ENCODE measurements at regions not wholly inside any gene's neighbourhood (a gene's known extent, or its start where the extent isn't known, plus 50 kb on each side); places are given as distances from the start of the nearest gene placed in this dataset.
"Not testable (repeated sequence)": the region's sequence is repeated elsewhere in the genome, so short reads cannot be mapped to it uniquely, and the experiment has no call there.

DNA sequence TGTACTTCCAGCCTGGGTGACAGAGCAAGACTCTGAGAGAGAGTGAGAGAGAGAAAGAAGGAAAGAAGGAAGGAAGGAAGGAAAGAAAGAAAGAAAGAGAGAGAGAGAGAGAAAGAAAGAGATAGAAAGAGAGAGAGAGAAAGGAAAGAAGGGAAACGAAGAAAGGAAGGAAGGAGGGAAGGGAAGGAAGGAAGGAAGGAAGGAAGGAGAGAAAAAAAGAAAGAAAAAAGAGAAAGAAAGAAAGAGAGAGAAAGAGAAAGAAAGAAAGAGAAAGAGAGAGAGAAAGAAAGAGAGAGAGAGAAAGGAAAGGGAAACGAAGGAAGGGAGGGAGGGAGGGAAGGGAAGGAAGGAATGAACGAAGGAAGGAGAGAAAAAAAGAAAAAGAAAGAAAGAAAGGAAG is 238.6 kb downstream of the ASMT start:
- DNase-seq: no peak

DNA sequence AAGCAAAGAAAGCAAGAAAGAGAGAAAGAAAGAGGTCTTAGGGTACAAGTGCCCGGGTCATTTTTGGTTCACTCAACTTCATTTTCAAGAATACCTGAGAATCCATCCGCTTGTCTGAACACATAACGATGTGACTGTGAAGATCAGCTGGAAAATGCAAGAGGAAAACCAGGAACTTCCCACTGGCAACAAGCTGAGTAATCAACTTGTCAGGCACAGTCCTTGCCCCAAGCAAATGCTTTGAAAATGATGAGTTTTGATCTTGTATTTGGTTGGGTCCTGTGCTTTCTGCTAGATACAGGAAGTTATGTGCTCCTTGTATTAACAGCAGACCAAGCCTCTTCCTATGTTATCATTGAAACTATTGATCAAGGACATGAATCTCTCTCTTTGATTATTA is 239.1 kb downstream of the ASMT start:
- no peak for DNase-seq

DNA sequence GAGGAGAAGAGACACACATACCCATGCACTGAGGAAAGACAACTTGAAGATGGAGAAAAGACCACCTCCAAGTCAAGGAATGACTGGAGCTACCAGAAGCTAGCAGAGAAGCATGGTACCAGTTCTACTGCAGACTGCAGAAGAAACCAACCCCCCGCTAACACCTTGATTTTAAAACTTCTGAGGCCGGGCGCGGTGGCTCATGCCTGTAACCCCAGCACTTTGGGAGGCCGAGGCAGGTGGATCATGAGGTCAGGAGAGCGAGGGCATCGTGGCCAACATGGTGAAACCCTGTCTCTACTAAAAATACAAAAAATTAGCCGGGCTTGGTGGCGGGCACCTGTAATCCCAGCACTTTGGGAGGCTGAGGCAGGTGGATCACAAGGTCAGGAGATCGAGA is 240.0 kb downstream of the ASMT start:
- DNase-seq: not testable (repeated sequence)

DNA sequence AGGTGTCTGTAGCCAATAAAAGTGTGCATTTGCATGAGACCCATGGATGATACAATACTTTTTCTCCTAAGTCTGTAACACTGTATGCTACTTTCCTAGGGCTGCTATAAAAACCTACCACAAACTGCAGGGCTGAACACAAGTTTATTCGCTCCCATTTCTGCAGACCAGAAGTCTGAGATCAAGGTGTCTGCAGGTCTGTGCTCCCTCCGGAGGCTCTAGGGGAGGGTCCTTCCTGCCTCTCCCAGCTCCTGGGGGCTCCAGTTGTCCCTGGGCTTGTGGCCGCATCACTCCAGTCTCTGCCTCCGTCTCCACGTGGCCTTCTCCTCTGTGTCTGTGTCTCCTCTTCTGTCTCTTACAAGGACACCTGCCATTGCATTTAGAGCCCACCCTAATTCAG is 244.4 kb downstream of the ASMT start:
- DNase-seq: not testable (repeated sequence)

DNA sequence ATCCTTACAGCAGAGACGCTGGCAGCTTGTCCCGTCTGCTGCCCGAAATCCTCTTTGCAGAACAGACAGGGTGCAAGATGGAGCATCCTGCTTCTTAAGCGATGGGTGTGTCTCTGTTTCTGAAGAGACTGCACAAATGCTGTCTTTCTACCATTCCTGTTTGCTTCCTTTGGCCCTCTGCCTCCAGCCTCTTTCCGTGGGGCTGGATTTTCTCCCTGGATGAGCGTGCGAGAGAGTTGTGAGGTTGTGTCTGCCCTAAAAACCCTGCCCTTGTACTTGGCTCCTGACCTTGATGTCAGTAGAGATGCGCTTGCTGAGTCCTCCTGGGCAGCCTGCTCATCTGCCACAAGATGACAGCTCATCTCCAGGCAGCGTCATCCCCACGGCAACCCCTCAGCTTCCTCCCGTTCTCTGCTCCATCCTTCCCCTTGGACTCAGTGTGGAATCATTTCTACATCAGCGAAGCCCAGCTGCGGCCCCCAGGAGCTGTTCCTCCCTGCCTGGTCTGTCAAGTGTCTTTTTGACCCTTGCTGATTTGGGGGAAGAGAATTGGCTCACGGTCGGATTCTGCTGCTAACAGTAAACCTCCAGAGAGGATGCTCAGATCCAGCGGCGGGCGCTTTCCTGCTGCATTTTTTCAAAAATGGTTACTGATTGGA is 246.2 kb downstream of the ASMT start:
- no peak for DNase-seq

DNA sequence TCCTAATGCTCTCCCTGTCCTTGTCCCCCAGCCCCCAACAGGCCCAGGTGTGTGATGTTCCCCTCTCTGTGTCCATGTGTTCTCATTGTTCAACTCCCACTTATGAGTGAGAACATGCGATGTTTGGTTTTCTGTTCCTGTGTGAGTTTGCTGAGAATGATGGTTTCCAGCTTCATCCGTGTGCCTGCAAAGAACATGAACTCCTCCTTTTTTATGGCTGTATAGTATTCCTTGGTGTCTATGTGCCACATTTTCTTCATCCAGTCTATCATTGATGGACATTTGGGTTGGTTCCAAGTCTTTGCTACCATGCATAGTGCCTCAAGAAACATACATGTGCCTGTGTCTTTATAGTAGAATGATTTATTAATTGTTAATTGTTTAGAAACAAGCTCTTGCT is 249.1 kb downstream of the ASMT start:
- not testable (repeated sequence) for DNase-seq

DNA sequence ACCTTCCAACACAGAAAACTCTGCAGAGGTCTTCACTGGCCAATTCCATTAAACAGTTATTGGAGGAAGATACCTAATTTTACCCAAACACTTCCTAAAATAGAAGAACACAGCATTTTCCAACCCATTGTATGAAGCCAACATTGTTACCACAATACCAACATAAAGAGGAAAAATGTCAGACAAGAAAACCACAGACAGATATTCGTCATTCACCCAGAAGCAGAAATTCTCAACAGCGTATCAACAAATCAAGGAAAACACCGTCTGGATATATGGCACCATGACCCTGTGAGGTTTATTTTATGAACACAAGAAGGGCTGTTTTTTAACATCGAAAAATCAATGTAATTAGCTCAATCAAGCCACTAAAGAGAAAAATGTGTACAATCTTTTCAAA is 255.6 kb downstream of the ASMT start:
- DNase-seq: no peak

DNA sequence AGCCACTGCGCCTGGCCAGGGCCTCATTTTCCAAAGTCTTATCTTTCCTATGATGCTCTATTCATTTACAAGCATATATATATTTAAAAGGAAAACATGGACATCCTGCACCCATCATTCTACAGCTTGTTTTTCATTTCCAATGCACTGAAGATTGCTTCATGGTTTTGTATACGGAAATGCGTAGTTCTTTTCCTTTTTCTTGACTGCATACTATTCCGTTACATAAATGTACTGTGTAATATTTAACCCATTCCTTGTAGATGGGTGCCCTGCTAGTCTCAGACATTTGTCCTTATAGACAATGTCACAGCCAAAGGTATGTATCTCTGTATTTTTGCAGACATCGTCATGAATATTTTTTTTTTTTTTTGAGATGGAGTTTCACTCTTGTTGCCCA is 257.0 kb downstream of the ASMT start:
- DNase-seq: no peak

DNA sequence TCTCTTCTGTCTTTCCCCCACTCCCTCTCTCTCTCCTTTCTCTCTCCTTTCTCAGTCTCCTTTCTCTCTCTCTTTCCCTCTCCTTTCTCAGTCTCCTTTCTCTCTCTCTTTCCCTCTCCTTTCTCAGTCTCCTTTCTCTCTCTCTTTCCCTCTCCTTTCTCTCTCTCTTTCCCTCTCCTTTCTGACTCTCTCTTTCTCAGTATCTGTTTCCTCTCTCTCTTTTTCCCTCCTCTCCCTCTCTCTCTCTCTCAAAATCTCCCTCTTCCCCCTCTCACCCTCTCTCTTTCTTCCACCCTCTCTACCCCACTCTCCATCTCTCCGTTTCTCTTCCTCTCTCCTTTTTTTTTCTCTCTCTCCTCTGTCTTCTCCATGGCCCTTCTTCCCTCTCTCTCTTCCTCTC is 258.8 kb downstream of the ASMT start:
- no peak for DNase-seq

DNA sequence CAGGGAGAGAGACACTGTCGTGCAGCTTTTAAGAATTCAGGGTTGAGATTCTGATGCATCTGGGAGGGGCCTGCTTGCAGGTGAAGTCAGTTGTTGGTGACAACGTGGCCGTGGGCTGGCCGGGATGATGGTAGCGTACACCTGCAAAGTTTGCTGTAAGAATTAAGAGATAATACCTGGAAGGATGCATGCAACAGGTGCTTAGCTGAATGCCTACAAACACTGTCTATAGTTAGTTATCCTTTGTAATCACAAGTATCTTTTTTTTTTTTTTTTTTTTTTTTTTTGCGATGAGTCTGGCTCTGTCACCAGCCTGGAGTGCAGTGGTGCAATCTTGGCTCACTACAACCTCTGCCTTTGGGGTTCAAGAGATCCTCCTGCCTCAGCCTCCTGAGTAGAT is 259.6 kb downstream of the ASMT start:
- DNase-seq: no peak

DNA sequence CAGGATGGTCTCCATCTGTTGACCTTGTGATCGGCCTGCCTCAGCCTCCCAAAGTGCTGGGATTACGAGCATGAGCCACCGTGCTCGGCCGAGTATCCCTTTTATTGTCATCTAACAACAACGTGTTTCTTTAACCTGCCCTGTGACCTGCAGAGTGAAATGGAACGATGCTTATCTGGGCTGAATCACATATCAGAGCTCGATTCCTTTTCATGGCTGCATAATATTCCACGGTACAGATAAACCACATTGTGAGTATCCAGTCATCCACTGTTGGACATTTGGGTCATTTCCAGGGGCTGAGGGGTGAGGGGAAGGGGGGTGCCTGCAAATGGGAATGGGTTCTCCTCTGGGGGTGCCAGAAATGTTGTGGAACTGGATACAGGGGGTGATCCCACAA is 260.0 kb downstream of the ASMT start:
- DNase-seq: no peak

DNA sequence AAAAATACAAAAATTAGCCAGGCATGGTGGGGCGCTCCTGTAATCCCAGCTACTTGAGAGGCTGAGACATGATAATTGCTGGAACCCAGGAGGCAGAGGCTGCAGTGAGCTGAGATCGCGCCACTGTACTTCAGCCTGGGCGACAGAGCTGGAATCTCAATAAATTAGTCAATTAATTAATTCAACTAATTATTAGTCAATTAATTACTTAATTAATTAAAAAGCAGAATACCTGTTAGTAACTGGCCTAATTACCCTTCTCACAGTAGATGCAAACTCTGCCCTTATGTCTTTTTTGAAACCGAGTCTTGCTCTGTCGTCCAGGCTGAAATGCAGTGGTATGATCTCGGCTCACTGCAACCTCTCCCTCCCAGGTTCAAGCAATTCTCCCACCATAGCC is 261.2 kb downstream of the ASMT start:
- DNase-seq: no peak

DNA sequence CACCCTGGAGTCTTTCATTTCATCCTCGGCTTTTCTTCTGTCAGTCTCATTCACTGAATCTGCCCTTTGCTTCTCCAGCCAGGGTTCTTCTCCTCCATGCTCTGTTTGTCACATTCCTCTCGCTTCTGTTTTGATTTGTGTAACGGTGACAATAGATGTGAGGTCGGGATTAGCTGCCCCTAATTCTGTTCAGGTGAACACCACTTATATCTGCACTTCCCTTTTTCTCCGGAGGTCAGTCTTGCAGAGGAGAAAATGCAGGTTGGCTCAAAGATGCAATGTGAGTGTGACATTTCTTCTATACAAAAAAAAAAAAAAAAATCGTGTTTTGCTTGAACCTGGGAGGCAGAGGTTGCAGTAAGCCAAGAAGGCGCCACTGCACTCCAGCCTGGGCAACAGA is 262.9 kb downstream of the ASMT start:
- DNase-seq: no peak

DNA sequence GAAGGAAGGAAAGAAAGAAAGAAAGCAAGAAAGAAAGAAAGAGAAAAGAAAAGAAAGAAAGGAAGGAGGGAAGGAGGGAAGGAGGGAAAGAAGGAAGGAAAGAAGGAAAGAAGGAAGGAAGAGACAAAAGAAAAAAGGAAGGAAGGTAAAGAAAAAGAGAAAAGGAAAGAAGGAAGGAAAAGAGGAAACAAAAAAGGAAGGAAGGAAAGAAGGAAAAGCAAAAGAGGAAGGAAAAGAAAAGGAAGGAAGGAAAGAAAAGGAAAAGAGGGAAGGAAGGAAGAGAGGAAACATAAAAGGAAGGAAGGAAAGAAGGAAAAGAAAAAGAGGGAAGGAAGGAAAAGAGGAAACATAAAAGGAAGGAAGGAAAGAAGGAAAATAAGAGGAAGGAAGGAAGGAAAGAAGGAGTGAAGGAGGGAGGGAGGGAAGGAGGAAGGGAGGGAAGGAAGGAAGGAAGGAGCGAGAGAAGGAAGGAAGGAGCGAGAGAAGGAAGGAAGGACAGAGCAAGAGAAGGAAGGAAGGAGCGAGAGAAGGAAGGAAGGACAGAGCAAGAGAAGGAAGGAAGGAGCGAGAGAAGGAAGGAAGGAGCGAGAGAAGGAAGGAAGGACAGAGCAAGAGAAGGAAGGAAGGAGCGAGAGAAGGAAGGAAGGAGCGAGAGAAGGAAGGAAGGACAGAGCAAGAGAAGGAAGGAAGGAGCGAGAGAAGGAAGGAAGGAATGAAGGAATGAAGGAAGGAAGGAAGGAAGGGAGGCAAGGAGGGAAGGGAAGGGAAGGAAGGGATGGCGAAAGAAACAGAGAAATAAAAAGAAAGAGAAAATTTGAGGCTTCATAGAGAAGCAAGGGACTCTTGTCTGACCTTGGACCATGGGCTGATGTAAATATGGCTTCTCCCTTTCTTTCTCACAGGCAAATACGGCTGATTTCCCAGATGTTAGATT is 266.3 kb downstream of the ASMT start:
- DNase-seq: not testable (repeated sequence)

DNA sequence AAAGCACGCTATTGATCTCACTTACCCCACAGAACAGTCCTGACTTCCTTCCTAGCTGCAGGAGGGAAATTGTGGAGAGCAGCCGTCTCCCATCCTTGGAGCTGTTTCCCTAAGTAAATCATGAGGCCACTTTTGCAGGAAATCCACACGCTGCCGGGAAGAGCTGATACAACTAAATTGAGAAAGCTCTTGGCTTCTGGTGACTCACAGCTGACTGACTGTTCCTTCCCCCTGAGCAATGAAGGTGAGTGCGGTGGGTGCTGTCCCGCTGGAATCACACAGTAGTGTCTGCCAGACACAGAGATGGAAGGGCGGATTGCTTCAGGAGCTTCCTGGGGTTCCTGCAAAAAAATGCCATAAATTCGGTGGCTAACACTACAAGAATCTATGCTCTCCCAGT is 268.9 kb downstream of the ASMT start:
- no peak for DNase-seq

DNA sequence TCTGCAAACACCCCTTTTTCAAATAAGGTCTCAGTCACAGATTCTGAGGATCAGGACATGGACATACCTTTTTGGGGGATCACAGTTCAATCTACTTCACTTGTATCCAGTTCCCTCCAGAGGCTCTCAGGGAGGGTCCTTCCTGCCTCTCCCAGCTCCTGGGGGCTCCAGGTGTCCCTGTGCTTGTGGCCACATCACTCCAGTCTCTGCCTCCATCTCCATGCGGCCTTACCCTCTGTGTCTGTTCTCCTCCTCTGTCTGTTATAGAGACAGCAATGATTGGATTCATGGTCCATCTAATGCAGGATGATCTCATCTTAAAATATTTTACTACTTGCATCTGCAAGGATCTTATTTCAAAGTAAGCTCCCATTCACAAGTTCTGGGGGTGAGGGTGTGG is 269.6 kb downstream of the ASMT start:
- DNase-seq: no peak

DNA sequence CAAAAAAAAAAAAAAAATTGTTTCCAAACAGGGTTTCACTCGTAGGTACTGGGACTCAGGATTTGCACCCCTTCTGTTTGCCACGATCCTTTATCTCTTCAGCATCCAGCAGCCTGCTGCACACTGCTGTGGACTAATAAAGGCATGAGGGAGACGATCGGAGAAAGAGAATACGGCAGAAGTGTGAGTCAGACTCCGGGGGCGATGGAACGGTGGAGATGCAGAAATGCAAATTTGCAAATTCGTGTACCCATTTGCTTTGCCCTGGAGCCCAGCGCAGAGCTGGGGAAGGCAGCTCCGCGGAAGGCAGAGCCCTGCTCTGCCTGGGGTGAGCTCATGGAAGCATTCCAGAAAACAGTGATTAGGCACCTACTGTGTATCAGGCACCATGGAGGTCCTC is 270.3 kb downstream of the ASMT start:
- no peak for DNase-seq

DNA sequence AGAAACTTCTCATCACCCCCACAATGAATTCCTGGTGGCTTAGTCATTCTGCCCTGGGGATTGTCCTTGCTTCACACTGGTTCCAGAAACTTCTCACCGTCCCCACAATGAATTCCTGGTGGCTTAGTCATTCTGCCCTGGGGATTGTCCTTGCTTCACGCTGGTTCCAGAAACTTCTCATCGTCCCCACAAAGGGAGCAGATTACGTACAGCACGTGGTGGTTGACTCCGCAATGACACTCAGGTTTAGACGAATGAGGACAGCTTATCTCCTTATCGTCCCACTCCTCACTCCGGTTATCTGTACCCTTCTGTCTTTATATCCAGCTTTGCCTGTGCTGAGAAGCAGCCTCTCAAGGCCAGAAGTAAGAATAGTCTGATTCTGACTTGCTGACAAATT is 273.4 kb downstream of the ASMT start:
- DNase-seq: not testable (repeated sequence)

DNA sequence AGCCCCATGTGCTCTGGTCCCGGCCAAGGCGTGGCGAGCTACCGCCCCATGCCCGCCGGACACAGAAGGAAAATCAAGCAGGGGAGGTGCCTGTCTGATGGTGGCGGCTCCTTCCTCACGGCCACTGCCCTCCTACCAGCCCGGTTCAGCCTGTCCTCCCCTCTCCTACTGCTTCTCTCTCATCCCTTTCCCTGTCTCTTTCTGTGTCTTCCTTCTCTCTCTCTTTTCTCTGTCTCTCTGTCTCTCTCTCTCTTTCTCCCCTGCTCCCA is 279.1 kb downstream of the ASMT start:
- no peak for DNase-seq

DNA sequence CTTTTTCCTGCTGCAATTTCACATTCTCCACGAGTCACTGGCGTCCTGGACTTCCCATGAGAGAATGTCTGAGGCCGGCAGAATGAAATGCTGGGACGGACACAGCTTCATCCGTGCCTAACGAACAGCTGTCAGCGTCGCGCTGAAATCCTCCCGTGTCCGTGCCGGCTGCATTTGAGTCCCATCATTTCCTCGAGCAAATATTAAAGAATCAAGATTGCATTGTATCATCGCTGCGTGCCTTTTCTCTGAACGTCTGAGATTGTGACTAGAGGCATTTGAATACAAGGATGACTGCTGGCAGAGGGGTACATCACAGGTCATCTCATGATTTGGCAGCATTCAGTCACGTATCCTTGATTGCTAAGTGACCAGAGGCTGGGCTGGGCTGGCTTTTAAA is 279.9 kb downstream of the ASMT start:
- no peak for DNase-seq

DNA sequence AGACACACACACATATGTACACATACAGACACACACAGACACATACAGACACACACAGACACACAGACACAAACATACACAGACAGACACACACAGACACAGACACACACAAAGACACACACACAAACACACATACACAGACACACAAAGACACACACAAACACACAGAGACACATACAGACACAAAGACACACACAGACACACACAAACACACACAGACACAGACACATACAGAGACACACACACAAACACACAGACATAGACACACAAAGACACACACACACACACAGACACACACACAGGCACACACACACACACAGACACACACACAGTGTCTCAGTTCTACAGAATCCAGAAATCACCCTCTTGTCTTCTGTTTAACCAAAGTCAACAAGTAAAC is 280.7 kb downstream of the ASMT start:
- no peak for DNase-seq

DNA sequence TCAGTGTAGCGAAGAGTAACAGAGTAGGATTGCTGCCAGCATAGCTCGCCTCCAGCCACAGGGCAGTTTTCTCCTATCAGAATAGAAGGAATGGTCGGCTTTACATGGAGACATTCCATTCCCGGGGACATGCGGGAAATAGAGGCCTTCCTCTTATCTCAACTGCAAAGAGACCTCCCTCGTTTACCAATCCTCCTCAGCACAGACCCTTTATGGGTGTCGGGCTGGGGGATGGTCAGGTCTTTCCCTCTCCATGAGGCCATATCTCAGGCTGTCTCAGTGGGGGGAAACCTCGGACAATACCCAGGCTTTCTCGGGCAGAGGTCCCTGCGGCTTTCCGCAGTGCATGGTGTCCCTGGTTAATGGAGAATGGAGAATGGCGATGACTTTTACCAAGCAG is 285.0 kb downstream of the ASMT start:
- no peak for DNase-seq

DNA sequence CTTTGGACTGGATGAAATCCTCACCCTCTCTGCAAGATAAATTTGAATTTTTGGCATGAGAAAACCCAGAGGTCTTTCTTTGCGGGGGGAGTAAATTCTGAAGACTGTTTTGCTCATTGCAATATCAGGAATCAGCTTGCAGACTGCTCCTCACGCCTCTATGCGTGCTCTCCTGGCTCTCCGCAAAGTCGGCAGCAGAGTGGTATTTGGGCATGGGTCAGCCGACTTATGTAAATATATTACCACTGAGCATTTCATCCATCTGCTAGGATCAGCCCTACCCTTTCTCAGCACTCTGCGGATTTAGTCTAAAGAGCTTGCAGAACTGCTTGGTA is 288.0 kb downstream of the ASMT start:
- DNase-seq: no peak

DNA sequence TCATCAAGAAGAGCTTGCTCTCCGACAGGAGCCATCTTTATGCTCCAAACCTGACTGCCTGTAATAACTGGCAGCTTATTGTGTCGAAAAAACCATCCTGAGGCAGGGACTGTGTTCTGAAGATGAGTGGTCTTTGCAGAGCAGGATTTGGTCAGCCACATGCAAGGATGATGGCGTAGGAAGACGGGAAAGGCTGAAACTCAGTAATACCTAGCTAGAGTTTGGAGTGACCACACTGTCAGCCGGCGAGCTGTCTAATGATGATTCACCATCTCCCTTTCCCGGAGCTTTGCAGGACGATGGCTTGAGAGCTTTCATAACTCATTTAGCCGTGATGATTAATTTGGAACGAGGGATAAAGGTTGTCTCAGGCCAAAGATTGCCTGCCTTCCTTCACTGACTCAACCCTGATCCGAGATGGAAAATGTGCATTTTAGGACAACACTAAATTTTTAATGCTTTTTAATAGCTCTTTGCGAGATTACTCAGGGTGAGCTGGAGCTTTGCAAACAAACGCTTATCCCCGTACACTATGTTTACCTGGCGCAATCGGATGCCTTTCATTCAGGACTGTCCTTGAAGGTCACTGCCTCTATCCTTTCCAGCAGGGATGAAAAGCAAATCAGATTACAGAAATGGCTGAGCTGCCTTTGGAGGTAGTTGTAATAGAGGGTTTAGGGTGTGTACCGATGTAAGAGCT is 288.5 kb downstream of the ASMT start:
- no peak for DNase-seq
